Osteocyte (in vitro differentiated cells): ENCODE measurements at regions not wholly inside any gene's neighbourhood (a gene's known extent, or its start where the extent isn't known, plus 50 kb on each side); places are given as distances from the start of the nearest gene placed in this dataset.

Source experiments
- DNase-seq: peaks from one replicate; pipeline ENCODE4 v3.0.0; 2021; ENCODE audit warnings: mixed read lengths; ENCODE audit not compliant: unreplicated experiment; ENCODE audit errors: extremely low spot score
- H3K27ac Mint-ChIP-seq: one replicate; pipeline ENCODE4 v1.8.0; 2021; ENCODE audit warnings: mild to moderate bottlenecking, mixed read lengths; ENCODE audit not compliant: unreplicated experiment
- H3K27me3 Mint-ChIP-seq: one replicate; pipeline ENCODE4 v1.8.0; 2021; ENCODE audit warnings: mixed read lengths; ENCODE audit not compliant: unreplicated experiment
- H3K36me3 Mint-ChIP-seq: one replicate; pipeline ENCODE4 v1.8.0; 2021; ENCODE audit warnings: mixed read lengths; ENCODE audit not compliant: unreplicated experiment
- H3K4me1 Mint-ChIP-seq: one replicate; pipeline ENCODE4 v1.8.0; 2021; ENCODE audit warnings: mixed read lengths; ENCODE audit not compliant: unreplicated experiment
- H3K4me3 Mint-ChIP-seq: one replicate; pipeline ENCODE4 v1.8.0; 2021; ENCODE audit warnings: mild to moderate bottlenecking, moderate library complexity, mixed read lengths; ENCODE audit not compliant: unreplicated experiment
- H3K9me3 Mint-ChIP-seq: one replicate; pipeline ENCODE4 v1.8.0; 2021; ENCODE audit warnings: mixed read lengths; ENCODE audit not compliant: unreplicated experiment
- TF ChIP-seq, protein P1 (sequence below): fragments of 200-600 bp; sonication (generic); IDR thresholded peaks from 2 replicates; pipeline ENCODE4 v1.5.0; 2021; ENCODE audit warnings: antibody characterized with exemption, mild to moderate bottlenecking, moderate library complexity

GRCh38 chrX:65253817-65254216 is 277.6 kb upstream of the ZC4H2 start:
- Mint-ChIP-seq H3K4me3 (no peak overlapping the region), H3K9me3 (peaks cover 44% of the 10 kb centered on the region), H3K4me1 (no peaks in the 10 kb centered on the region), H3K27ac (no peak overlapping the region), H3K36me3 (no peaks in the 10 kb centered on the region), H3K27me3 (no peaks in the 10 kb centered on the region)
- TF ChIP-seq, protein P1, sequence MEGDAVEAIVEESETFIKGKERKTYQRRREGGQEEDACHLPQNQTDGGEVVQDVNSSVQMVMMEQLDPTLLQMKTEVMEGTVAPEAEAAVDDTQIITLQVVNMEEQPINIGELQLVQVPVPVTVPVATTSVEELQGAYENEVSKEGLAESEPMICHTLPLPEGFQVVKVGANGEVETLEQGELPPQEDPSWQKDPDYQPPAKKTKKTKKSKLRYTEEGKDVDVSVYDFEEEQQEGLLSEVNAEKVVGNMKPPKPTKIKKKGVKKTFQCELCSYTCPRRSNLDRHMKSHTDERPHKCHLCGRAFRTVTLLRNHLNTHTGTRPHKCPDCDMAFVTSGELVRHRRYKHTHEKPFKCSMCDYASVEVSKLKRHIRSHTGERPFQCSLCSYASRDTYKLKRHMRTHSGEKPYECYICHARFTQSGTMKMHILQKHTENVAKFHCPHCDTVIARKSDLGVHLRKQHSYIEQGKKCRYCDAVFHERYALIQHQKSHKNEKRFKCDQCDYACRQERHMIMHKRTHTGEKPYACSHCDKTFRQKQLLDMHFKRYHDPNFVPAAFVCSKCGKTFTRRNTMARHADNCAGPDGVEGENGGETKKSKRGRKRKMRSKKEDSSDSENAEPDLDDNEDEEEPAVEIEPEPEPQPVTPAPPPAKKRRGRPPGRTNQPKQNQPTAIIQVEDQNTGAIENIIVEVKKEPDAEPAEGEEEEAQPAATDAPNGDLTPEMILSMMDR: no peak
- DNase-seq: no peak

DNA sequence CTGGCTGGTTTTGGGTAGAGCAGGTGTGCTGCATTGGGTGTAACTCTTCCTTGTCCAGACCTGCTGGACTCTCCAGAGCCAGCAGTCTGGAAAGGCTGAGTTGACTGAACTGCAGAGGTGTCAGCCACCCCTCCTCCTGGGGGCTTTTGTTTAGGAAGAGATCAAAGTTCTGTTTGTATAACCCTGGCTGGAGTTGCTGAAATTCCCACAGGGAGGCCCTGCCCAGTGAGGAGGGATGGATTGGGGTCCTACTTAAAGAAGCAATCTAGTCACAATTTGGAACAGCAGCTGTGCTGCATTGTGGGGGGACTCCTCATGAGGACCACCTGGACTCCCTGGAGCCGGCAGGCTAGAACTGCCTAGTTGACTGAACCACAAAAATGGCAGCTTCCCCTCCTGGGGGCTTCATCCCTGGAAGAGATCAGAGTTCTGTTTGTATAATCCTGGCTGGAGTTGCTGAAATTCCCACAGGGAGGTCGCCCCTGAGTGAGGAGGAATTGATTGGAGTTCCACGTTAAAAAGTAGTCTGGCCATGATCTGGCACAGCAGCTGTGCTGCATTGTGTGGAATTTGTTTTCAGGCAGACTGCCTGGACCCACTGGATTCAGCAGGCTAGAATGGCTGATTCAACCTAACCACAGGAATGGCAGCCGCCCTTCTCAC is 264.9 kb upstream of the ZC4H2 start:
- Mint-ChIP-seq H3K27ac (no peak overlapping the region), H3K4me3 (no peak overlapping the region)

GRCh38 chrX:65203545-65203944 is 227.3 kb upstream of the ZC4H2 start:
- no peaks in the 10 kb centered on the region for H3K27me3 Mint-ChIP-seq
- DNase-seq: no peak
- H3K36me3 Mint-ChIP-seq: no peaks in the 10 kb centered on the region
- H3K4me3 Mint-ChIP-seq: no peak overlapping the region
- TF ChIP-seq, protein P1: no peak
- H3K9me3 Mint-ChIP-seq: peaks cover 68% of the 10 kb centered on the region
- no peaks in the 10 kb centered on the region for H3K4me1 Mint-ChIP-seq
- no peak overlapping the region for H3K27ac Mint-ChIP-seq

More for the DNA sequence above, 264.9 kb upstream of the ZC4H2 start:
- peaks cover 64% of the 10 kb centered on the region for H3K9me3 Mint-ChIP-seq
- no peaks in the 10 kb centered on the region for H3K36me3 Mint-ChIP-seq
- H3K27me3 Mint-ChIP-seq: no peaks in the 10 kb centered on the region
- TF ChIP-seq, protein P1: no peak
- no peaks in the 10 kb centered on the region for H3K4me1 Mint-ChIP-seq
- DNase-seq: no peak

DNA sequence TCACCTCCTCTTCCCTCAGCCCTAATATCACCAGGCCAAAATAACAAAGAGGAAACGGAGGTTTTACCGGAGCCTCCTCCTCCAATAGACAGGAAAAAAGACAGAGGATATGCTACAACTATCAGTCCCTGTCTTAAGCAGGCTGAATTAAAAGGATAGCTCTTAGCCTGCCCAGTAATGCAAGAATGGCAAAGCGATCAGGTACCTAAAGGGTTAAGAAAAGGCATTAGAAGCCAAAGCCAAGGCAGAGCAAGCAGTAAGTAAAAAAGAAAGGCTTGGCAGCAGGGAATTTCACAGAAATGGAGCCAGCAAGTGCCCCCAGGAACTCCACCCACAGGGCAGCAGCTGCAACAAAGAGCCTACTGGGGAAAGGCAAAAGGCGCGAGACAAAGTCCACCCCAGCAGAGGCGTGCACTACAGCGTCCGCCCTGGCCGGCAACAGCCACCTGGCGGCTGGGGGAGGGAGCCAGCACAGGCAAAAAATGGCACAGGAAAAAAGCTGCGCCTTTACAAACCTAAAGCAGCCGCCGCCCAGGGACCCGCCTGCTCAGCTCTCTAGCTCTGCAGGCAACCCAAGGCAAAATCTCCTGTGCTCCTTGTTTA is 220.6 kb upstream of the ZC4H2 start:
- Mint-ChIP-seq H3K4me3 (no peak overlapping the region), H3K27ac (no peak overlapping the region)
- TF ChIP-seq, protein P1: no peak

DNA sequence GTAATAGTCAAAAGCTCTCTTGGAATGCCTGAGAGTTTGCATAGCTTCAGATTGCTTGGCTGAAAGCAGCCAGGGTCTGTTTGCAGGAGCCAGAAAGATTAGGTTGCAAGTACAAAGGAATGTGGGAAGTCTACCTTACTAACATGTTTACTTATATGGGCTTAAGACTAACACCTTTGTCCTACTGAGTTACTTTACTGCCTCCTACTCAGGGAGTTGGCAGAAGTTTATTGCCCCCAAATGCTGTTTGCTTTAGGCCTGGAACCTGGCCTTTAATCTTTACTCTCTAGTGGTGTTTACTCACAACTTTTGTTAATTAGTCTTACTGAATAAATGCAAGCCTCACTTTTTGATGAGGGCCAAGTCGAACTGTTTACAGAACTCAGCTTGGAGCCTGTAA is 219.4 kb upstream of the ZC4H2 start:
- Mint-ChIP-seq H3K27me3 (no peaks in the 10 kb centered on the region), H3K36me3 (no peaks in the 10 kb centered on the region), H3K4me1 (no peaks in the 10 kb centered on the region), H3K9me3 (peaks cover 44% of the 10 kb centered on the region), H3K27ac (no peak overlapping the region), H3K4me3 (no peak overlapping the region)
- TF ChIP-seq, protein P1: no peak
- no peak for DNase-seq

More for the DNA sequence above, 220.6 kb upstream of the ZC4H2 start:
- Mint-ChIP-seq H3K36me3 (no peaks in the 10 kb centered on the region), H3K4me1 (no peaks in the 10 kb centered on the region), H3K9me3 (peaks cover 56% of the 10 kb centered on the region), H3K27me3 (no peaks in the 10 kb centered on the region)
- DNase-seq: no peak
